ENCODE measurements at regions not wholly inside any gene's neighbourhood (a gene's known extent, or its start where the extent isn't known, plus 50 kb on each side); places are given as distances from the start of the nearest gene placed in this dataset.

- TF ChIP-seq CTCF (IDR thresholded peaks at IDR 0.05; ENCODE audit: insufficient read depth, low read depth, low read length), result no peak
- TF ChIP-seq EZH2 (IDR thresholded peaks at IDR 0.05; ENCODE audit: insufficient read depth, low read length), result no peak
- peaks cover 9% of the 10 kb centered on the region for H3K4me1 ChIP-seq (ENCODE audit: insufficient read depth, low read length)
- peaks cover 8% of the 10 kb centered on the region for H3K27me3 ChIP-seq (ENCODE audit: insufficient read depth, low read length)
- H3K27ac Mint-ChIP-seq (ENCODE audit: unreplicated experiment), result no peak overlapping the region
- H3K27me3 Mint-ChIP-seq (ENCODE audit: low read depth, unreplicated experiment), result peaks cover 49% of the 10 kb centered on the region
- no peak overlapping the region for H3K27ac ChIP-seq (ENCODE audit: low read depth, low read length)
- H3K9me3 ChIP-seq (ENCODE audit: insufficient read depth, low read depth, low read length), result no peaks in the 10 kb centered on the region
- no peak overlapping the region for H3K4me3 Mint-ChIP-seq (ENCODE audit: unreplicated experiment)
- no peak for FAIRE-seq
- H3K36me3 ChIP-seq (ENCODE audit: insufficient read depth, low read length), result no peaks in the 10 kb centered on the region
- H3K4me1 Mint-ChIP-seq (ENCODE audit: low read depth, unreplicated experiment), result no peaks in the 10 kb centered on the region
- H3K9ac ChIP-seq (ENCODE audit: low read length), result no peak overlapping the region
- peaks cover 3% of the 10 kb centered on the region for H3K36me3 Mint-ChIP-seq (ENCODE audit: low read depth, unreplicated experiment)
- no peak overlapping the region for H3K4me2 ChIP-seq (ENCODE audit: low read length)
- H4K20me1 ChIP-seq (ENCODE audit: insufficient read depth, low read length), result no peaks in the 10 kb centered on the region
- no peaks in the 10 kb centered on the region for H3K79me2 ChIP-seq (ENCODE audit: insufficient read depth, low read length)
- no peak overlapping the region for H3K4me3 ChIP-seq (ENCODE audit: insufficient read depth, low read depth, low read length)
- no peak for DNase-seq (ENCODE audit: low read depth)
- no peaks in the 10 kb centered on the region for H3K9me3 Mint-ChIP-seq (ENCODE audit: unreplicated experiment)
- no peak overlapping the region for H2AFZ ChIP-seq (ENCODE audit: low read depth, low read length)
These were observed 66.8 kb upstream of the PCSK6 start for GRCh38 chr15:101556273-101556672.

- H3K4me1 Mint-ChIP-seq (ENCODE audit: low read depth, unreplicated experiment), result no peaks in the 10 kb centered on the region
- H3K27ac Mint-ChIP-seq (ENCODE audit: unreplicated experiment), result no peak overlapping the region
- Histone ChIP-seq H3K27me3 (ENCODE audit: insufficient read depth, low read length) (peaks cover 8% of the 10 kb centered on the region), H3K4me3 (ENCODE audit: insufficient read depth, low read depth, low read length) (no peak overlapping the region), H3K79me2 (ENCODE audit: insufficient read depth, low read length) (no peaks in the 10 kb centered on the region), H3K4me2 (ENCODE audit: low read length) (no peak overlapping the region), H4K20me1 (ENCODE audit: insufficient read depth, low read length) (no peaks in the 10 kb centered on the region), H3K27ac (ENCODE audit: low read depth, low read length) (no peak overlapping the region), H2AFZ (ENCODE audit: low read depth, low read length) (no peak overlapping the region), H3K4me1 (ENCODE audit: insufficient read depth, low read length) (peaks cover 9% of the 10 kb centered on the region), H3K9me3 (ENCODE audit: insufficient read depth, low read depth, low read length) (no peaks in the 10 kb centered on the region), H3K9ac (ENCODE audit: low read length) (no peak overlapping the region), H3K36me3 (ENCODE audit: insufficient read depth, low read length) (no peaks in the 10 kb centered on the region)
- TF ChIP-seq CTCF (IDR thresholded peaks at IDR 0.05; ENCODE audit: insufficient read depth, low read depth, low read length) (no peak), EZH2 (IDR thresholded peaks at IDR 0.05; ENCODE audit: insufficient read depth, low read length) (no peak)
- FAIRE-seq (no peak), DNase-seq (ENCODE audit: low read depth) (no peak)
- peaks cover 3% of the 10 kb centered on the region for H3K36me3 Mint-ChIP-seq (ENCODE audit: low read depth, unreplicated experiment)
- H3K27me3 Mint-ChIP-seq (ENCODE audit: low read depth, unreplicated experiment), result peaks cover 47% of the 10 kb centered on the region
- H3K9me3 Mint-ChIP-seq (ENCODE audit: unreplicated experiment), result no peaks in the 10 kb centered on the region
- no peak overlapping the region for H3K4me3 Mint-ChIP-seq (ENCODE audit: unreplicated experiment)
These were observed 64.8 kb upstream of the PCSK6 start for GRCh38 chr15:101554115-101554915.

Data from astrocyte (in vitro differentiated cells and primary cell).